ENCODE measurements at regions not wholly inside any gene's neighbourhood (a gene's known extent, or its start where the extent isn't known, plus 50 kb on each side); places are given as distances from the start of the nearest gene placed in this dataset.

GRCh38 chr2:72015266-72015665, 132.4 kb downstream of the CYP26B1 start:
- intact Hi-C loops (cut with micrococcal nuclease; ENCODE audit: unreplicated experiment), result no loop called here
- Mint-ChIP-seq H3K9me3 (ENCODE audit: low read depth, unreplicated experiment) (no peaks in the 10 kb centered on the region), H3K36me3 (ENCODE audit: insufficient read depth, unreplicated experiment) (no peaks in the 10 kb centered on the region), H3K4me1 (ENCODE audit: low read depth, unreplicated experiment) (peaks cover 8% of the 10 kb centered on the region), H3K27me3 (ENCODE audit: unreplicated experiment) (peaks cover 37% of the 10 kb centered on the region), H3K27ac (ENCODE audit: unreplicated experiment) (no peak overlapping the region), H3K4me3 (ENCODE audit: low read depth, unreplicated experiment) (no peak overlapping the region)
- BruUV-seq (replicated peaks), result no TSS peak
- TF ChIP-seq CTCF (IDR thresholded peaks at IDR 0.05; ENCODE audit: unreplicated experiment), result no peak
- no peak for DNase-seq
- CTCF ChIA-PET, result no interaction called here

GRCh38 chr2:72014831-72015230, 132.8 kb downstream of the CYP26B1 start:
- CTCF ChIA-PET, result no interaction called here
- no TSS peak for BruUV-seq (replicated peaks)

GRCh38 chr2:72013726-72014125, 133.9 kb downstream of the CYP26B1 start:
- intact Hi-C loops (cut with micrococcal nuclease; ENCODE audit: unreplicated experiment), result no loop called here
- TF ChIP-seq CTCF (IDR thresholded peaks at IDR 0.05; ENCODE audit: unreplicated experiment), result no peak
- H3K27ac Mint-ChIP-seq (ENCODE audit: unreplicated experiment), result no peak overlapping the region
- H3K4me1 Mint-ChIP-seq (ENCODE audit: low read depth, unreplicated experiment), result peaks cover 9% of the 10 kb centered on the region
- no TSS peak for BruUV-seq (replicated peaks)
- H3K4me3 Mint-ChIP-seq (ENCODE audit: low read depth, unreplicated experiment), result no peak overlapping the region
- no peak for DNase-seq
- CTCF ChIA-PET, result no interaction called here
- H3K27me3 Mint-ChIP-seq (ENCODE audit: unreplicated experiment), result peaks cover 42% of the 10 kb centered on the region
- H3K36me3 Mint-ChIP-seq (ENCODE audit: insufficient read depth, unreplicated experiment), result no peaks in the 10 kb centered on the region
- H3K9me3 Mint-ChIP-seq (ENCODE audit: low read depth, unreplicated experiment), result no peaks in the 10 kb centered on the region

More at GRCh38 chr2:72014831-72015230, 132.8 kb downstream of the CYP26B1 start:
- DNase-seq, result no peak
- Mint-ChIP-seq H3K4me1 (ENCODE audit: low read depth, unreplicated experiment) (peaks cover 9% of the 10 kb centered on the region), H3K27ac (ENCODE audit: unreplicated experiment) (no peak overlapping the region), H3K4me3 (ENCODE audit: low read depth, unreplicated experiment) (no peak overlapping the region), H3K27me3 (ENCODE audit: unreplicated experiment) (peaks cover 41% of the 10 kb centered on the region), H3K9me3 (ENCODE audit: low read depth, unreplicated experiment) (no peaks in the 10 kb centered on the region), H3K36me3 (ENCODE audit: insufficient read depth, unreplicated experiment) (no peaks in the 10 kb centered on the region)
- TF ChIP-seq CTCF (IDR thresholded peaks at IDR 0.05; ENCODE audit: unreplicated experiment), result no peak
- intact Hi-C loops (cut with micrococcal nuclease; ENCODE audit: unreplicated experiment), result no loop called here

- H3K36me3 Mint-ChIP-seq (ENCODE audit: insufficient read depth, unreplicated experiment), result no peaks in the 10 kb centered on the region
- H3K27me3 Mint-ChIP-seq (ENCODE audit: unreplicated experiment), result peaks cover 42% of the 10 kb centered on the region
- peaks cover 9% of the 10 kb centered on the region for H3K4me1 Mint-ChIP-seq (ENCODE audit: low read depth, unreplicated experiment)
- BruUV-seq (replicated peaks), result no TSS peak
- no peaks in the 10 kb centered on the region for H3K9me3 Mint-ChIP-seq (ENCODE audit: low read depth, unreplicated experiment)
- CTCF ChIA-PET, result no interaction called here
- intact Hi-C loops (cut with micrococcal nuclease; ENCODE audit: unreplicated experiment), result no loop called here
- no peak for TF ChIP-seq CTCF (IDR thresholded peaks at IDR 0.05; ENCODE audit: unreplicated experiment)
- H3K27ac Mint-ChIP-seq (ENCODE audit: unreplicated experiment), result no peak overlapping the region
- DNase-seq, result no peak
- no peak overlapping the region for H3K4me3 Mint-ChIP-seq (ENCODE audit: low read depth, unreplicated experiment)
These were observed 134.6 kb downstream of the CYP26B1 start for GRCh38 chr2:72012886-72013574.

Data from Calu3 (cell line).